ENCODE measurements at regions not wholly inside any gene's neighbourhood (a gene's known extent, or its start where the extent isn't known, plus 50 kb on each side); places are given as distances from the start of the nearest gene placed in this dataset.

DNA sequence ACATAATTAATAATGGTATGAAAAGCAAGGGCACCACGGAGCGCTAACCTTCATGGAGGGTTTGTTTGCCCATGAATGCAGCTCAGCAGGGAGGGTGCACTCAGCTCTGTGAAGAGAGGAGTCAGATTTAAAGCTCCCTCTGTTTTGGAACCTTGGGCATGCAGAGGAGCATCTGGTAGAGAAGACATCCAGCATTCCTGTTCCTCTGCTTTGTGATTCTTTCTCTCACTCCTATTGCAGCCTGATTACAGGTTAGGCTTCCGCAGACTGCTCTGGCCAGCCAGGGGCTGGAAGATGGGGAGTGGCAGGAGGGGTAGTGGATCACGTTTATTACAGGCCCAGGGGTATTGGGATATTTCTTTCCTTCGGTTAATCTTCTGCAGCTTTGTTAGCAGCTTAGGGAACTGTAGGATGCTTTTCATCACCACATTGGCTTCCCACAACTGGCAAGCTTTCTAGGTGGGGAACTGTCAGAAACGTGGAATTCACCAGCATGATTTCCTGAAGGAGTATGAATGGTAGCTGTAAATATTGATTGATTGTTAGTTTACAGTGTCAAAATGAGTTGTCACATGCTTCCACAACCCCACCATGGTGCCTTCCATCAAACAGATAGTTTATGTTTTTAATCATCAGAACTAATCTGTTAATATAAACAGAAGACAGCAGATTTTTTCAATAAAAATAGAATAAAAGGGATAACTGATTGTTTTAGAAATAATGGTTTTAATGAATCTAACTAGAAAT lies 201.1 kb downstream of the VAPA start:
- no peak overlapping the region for H2AFZ ChIP-seq (ENCODE audit: low read length)
- H3K4me3 ChIP-seq (ENCODE audit: low read length): no peak overlapping the region
- no peak for TF ChIP-seq EZH2 (optimal IDR thresholded peaks at IDR 0.05; ENCODE audit: low read depth, low read length)
- TF ChIP-seq EZH2phosphoT487 (IDR thresholded peaks at IDR 0.05; ENCODE audit: low read length): no peak
- TF ChIP-seq, protein P1, sequence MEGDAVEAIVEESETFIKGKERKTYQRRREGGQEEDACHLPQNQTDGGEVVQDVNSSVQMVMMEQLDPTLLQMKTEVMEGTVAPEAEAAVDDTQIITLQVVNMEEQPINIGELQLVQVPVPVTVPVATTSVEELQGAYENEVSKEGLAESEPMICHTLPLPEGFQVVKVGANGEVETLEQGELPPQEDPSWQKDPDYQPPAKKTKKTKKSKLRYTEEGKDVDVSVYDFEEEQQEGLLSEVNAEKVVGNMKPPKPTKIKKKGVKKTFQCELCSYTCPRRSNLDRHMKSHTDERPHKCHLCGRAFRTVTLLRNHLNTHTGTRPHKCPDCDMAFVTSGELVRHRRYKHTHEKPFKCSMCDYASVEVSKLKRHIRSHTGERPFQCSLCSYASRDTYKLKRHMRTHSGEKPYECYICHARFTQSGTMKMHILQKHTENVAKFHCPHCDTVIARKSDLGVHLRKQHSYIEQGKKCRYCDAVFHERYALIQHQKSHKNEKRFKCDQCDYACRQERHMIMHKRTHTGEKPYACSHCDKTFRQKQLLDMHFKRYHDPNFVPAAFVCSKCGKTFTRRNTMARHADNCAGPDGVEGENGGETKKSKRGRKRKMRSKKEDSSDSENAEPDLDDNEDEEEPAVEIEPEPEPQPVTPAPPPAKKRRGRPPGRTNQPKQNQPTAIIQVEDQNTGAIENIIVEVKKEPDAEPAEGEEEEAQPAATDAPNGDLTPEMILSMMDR (IDR thresholded peaks at IDR 0.05; ENCODE audit: low read length): no peak
- no peaks in the 10 kb centered on the region for H3K9me2 ChIP-seq (replicated peaks; ENCODE audit: insufficient read depth, low read length)
- no peak for DNase-seq
- H3K27me3 ChIP-seq (replicated peaks; ENCODE audit: insufficient read depth, low read length): no peaks in the 10 kb centered on the region
- H3F3A ChIP-seq (ENCODE audit: insufficient read depth, low read length): no peaks in the 10 kb centered on the region
- no peaks in the 10 kb centered on the region for H4K20me1 ChIP-seq (ENCODE audit: insufficient read depth, low read length)
- H3K36me3 ChIP-seq (replicated peaks; ENCODE audit: insufficient read depth, low read length): no peaks in the 10 kb centered on the region
- H3K27ac ChIP-seq (ENCODE audit: low read length): no peak overlapping the region
- H3K9ac ChIP-seq (ENCODE audit: low read length): no peak overlapping the region
- no peak overlapping the region for H3K4me2 ChIP-seq (ENCODE audit: low read depth, low read length)
- H3K79me2 ChIP-seq (ENCODE audit: low read length): no peaks in the 10 kb centered on the region
- H3K9me3 ChIP-seq (replicated peaks; ENCODE audit: insufficient read depth, low read length): no peaks in the 10 kb centered on the region
- H3K4me1 ChIP-seq (ENCODE audit: low read length): no peaks in the 10 kb centered on the region

DNA sequence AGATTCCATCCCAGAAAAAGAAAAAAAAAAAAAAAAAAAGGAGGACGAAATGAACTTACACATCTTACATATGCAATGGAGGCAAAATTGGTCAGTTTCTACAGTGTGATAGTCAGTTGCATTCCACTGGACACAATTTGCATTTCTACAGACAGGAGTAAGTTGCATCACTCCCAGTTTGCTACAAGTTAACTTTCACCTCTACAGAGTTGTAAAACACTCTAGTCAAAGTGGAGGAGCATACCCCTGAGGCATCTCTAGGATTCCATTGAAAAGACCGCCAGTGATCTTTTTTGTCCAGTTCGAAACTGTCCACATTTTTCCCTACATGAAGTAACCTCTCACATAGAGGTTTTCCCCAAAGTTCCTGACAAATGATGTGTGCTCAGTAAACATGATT lies 202.8 kb downstream of the VAPA start:
- H3K79me2 ChIP-seq (ENCODE audit: low read length): no peaks in the 10 kb centered on the region
- H3K27ac ChIP-seq (ENCODE audit: low read length): no peak overlapping the region
- H3F3A ChIP-seq (ENCODE audit: insufficient read depth, low read length): no peaks in the 10 kb centered on the region
- no peak overlapping the region for H3K4me3 ChIP-seq (ENCODE audit: low read length)
- no peak overlapping the region for H2AFZ ChIP-seq (ENCODE audit: low read length)
- H4K20me1 ChIP-seq (ENCODE audit: insufficient read depth, low read length): no peaks in the 10 kb centered on the region
- TF ChIP-seq, protein P1 (IDR thresholded peaks at IDR 0.05; ENCODE audit: low read length): no peak
- TF ChIP-seq EZH2phosphoT487 (IDR thresholded peaks at IDR 0.05; ENCODE audit: low read length): no peak
- TF ChIP-seq EZH2 (optimal IDR thresholded peaks at IDR 0.05; ENCODE audit: low read depth, low read length): no peak
- no peaks in the 10 kb centered on the region for H3K9me2 ChIP-seq (replicated peaks; ENCODE audit: insufficient read depth, low read length)
- no peak for DNase-seq
- H3K9me3 ChIP-seq (replicated peaks; ENCODE audit: insufficient read depth, low read length): no peaks in the 10 kb centered on the region
- H3K36me3 ChIP-seq (replicated peaks; ENCODE audit: insufficient read depth, low read length): no peaks in the 10 kb centered on the region
- no peak overlapping the region for H3K4me2 ChIP-seq (ENCODE audit: low read depth, low read length)
- no peaks in the 10 kb centered on the region for H3K4me1 ChIP-seq (ENCODE audit: low read length)
- no peaks in the 10 kb centered on the region for H3K27me3 ChIP-seq (replicated peaks; ENCODE audit: insufficient read depth, low read length)
- H3K9ac ChIP-seq (ENCODE audit: low read length): no peak overlapping the region

DNA sequence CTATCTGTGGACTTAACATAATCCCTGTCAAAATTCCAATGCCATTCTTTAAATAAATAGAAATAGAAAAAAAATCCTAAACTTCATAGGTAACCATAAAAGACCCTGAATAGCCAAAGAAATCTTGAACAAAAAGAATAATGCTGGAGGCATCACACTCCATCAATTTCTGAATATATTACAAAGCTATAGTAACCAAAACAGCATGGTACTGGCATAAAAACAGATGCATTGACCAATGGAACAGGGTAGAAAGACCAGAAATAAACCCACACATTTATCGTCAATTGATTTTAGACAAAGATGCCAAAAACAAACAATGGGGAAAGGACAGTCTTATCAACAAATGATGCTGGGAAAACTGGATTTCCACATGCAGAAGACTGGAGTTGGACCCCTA lies 205.7 kb downstream of the VAPA start:
- Histone ChIP-seq H3K4me3 (ENCODE audit: low read length) (no peak overlapping the region), H3K36me3 (replicated peaks; ENCODE audit: insufficient read depth, low read length) (no peaks in the 10 kb centered on the region), H3K27me3 (replicated peaks; ENCODE audit: insufficient read depth, low read length) (no peaks in the 10 kb centered on the region), H3K27ac (ENCODE audit: low read length) (no peak overlapping the region), H2AFZ (ENCODE audit: low read length) (no peak overlapping the region), H3K9me2 (replicated peaks; ENCODE audit: insufficient read depth, low read length) (no peaks in the 10 kb centered on the region), H3K9ac (ENCODE audit: low read length) (no peak overlapping the region), H3K4me1 (ENCODE audit: low read length) (no peaks in the 10 kb centered on the region), H4K20me1 (ENCODE audit: insufficient read depth, low read length) (no peaks in the 10 kb centered on the region), H3K79me2 (ENCODE audit: low read length) (no peaks in the 10 kb centered on the region), H3F3A (ENCODE audit: insufficient read depth, low read length) (no peaks in the 10 kb centered on the region), H3K4me2 (ENCODE audit: low read depth, low read length) (no peak overlapping the region), H3K9me3 (replicated peaks; ENCODE audit: insufficient read depth, low read length) (no peaks in the 10 kb centered on the region)
- TF ChIP-seq EZH2phosphoT487 (IDR thresholded peaks at IDR 0.05; ENCODE audit: low read length) (no peak), EZH2 (optimal IDR thresholded peaks at IDR 0.05; ENCODE audit: low read depth, low read length) (no peak)
- TF ChIP-seq, protein P1 (IDR thresholded peaks at IDR 0.05; ENCODE audit: low read length): no peak
- DNase-seq: no peak

Data from MM.1S (cell line).